Nephron (organoid): ENCODE measurements at regions not wholly inside any gene's neighbourhood (a gene's known extent, or its start where the extent isn't known, plus 50 kb on each side); places are given as distances from the start of the nearest gene placed in this dataset.

ENCODE experiments used
- H3K27ac Mint-ChIP-seq, 3 experiments: 2 replicates each; pipeline ENCODE4 v1.8.0; 2020; ENCODE audit warnings: mixed read lengths in 3 of 3, mild to moderate bottlenecking in 2 of 3, moderate library complexity in 1 of 3
- H3K27me3 Mint-ChIP-seq: 2 replicates; pipeline ENCODE4 v1.8.0; 2021; ENCODE audit warnings: low read depth, mild to moderate bottlenecking, moderate library complexity, mixed read lengths
- H3K36me3 Mint-ChIP-seq: 2 replicates; pipeline ENCODE4 v1.8.0; 2020; ENCODE audit warnings: low read depth, mixed read lengths
- H3K4me1 Mint-ChIP-seq: 2 replicates; pipeline ENCODE4 v1.8.0; 2020; ENCODE audit warnings: mixed read lengths
- H3K4me3 Mint-ChIP-seq, 3 experiments: 2 replicates each; pipeline ENCODE4 v1.8.0; 2020; ENCODE audit warnings: mild to moderate bottlenecking in 3 of 3, mixed read lengths in 3 of 3, moderate library complexity in 2 of 3
- H3K9me3 Mint-ChIP-seq: 2 replicates; pipeline ENCODE4 v1.8.0; 2020; ENCODE audit warnings: mixed read lengths
- CTCF ChIP-seq, 3 experiments: fragments of 200-600 bp; sonication (generic); IDR thresholded peaks; one replicate each; pipeline ENCODE4 v1.5.0; 2021; ENCODE audit warnings: antibody characterized with exemption in 3 of 3; ENCODE audit not compliant: unreplicated experiment in 3 of 3

GRCh38 chr12:43094886-43095575 is 457.0 kb downstream of the ADAMTS20 start:
- Mint-ChIP-seq H3K36me3 (no peaks in the 10 kb centered on the region), H3K27me3 (no peaks in the 10 kb centered on the region), H3K4me1 (peaks cover 33% of the 10 kb centered on the region), H3K4me3 (no peak overlapping the region), H3K9me3 (peaks cover 8% of the 10 kb centered on the region), H3K27ac (peak overlapping the region in 2 of 3 experiments; percentile 6 to 49)
- no peak for TF ChIP-seq CTCF (IDR thresholded peaks at IDR 0.05; ENCODE audit: unreplicated experiment in 3 of 3)

GRCh38 chr12:43090981-43091380 is 461.0 kb downstream of the ADAMTS20 start:
- H3K9me3 Mint-ChIP-seq, result peaks cover 35% of the 10 kb centered on the region
- H3K4me3 Mint-ChIP-seq, result no peak overlapping the region
- no peaks in the 10 kb centered on the region for H3K27me3 Mint-ChIP-seq

GRCh38 chr12:43087195-43088091 is 464.6 kb downstream of the ADAMTS20 start:
- no peak overlapping the region for H3K27ac Mint-ChIP-seq
- H3K36me3 Mint-ChIP-seq, result peaks cover 21% of the 10 kb centered on the region
- peaks cover 52% of the 10 kb centered on the region for H3K9me3 Mint-ChIP-seq
- H3K4me1 Mint-ChIP-seq, result peaks cover 1% of the 10 kb centered on the region
- H3K27me3 Mint-ChIP-seq, result no peaks in the 10 kb centered on the region
- TF ChIP-seq CTCF (IDR thresholded peaks at IDR 0.05; ENCODE audit: unreplicated experiment in 3 of 3), result no peak
- H3K4me3 Mint-ChIP-seq, result no peak overlapping the region

More at GRCh38 chr12:43090981-43091380, 461.0 kb downstream of the ADAMTS20 start:
- no peak for TF ChIP-seq CTCF (IDR thresholded peaks at IDR 0.05; ENCODE audit: unreplicated experiment in 3 of 3)
- H3K4me1 Mint-ChIP-seq, result peaks cover 8% of the 10 kb centered on the region
- no peak overlapping the region for H3K27ac Mint-ChIP-seq
- H3K36me3 Mint-ChIP-seq, result peaks cover 5% of the 10 kb centered on the region

- Mint-ChIP-seq H3K27me3 (no peaks in the 10 kb centered on the region), H3K9me3 (peaks cover 19% of the 10 kb centered on the region), H3K27ac (no peak overlapping the region), H3K36me3 (peaks cover 9% of the 10 kb centered on the region), H3K4me1 (peaks cover 10% of the 10 kb centered on the region), H3K4me3 (no peak overlapping the region)
- no peak for TF ChIP-seq CTCF (IDR thresholded peaks at IDR 0.05; ENCODE audit: unreplicated experiment in 3 of 3)
Measured at GRCh38 chr12:43079476-43079875, 472.5 kb downstream of the ADAMTS20 start.

GRCh38 chr12:43078976-43079375 is 473.0 kb downstream of the ADAMTS20 start:
- no peaks in the 10 kb centered on the region for H3K27me3 Mint-ChIP-seq
- no peak for TF ChIP-seq CTCF (IDR thresholded peaks at IDR 0.05; ENCODE audit: unreplicated experiment in 3 of 3)
- H3K27ac Mint-ChIP-seq, result peak overlapping the region in 1 of 3 experiments; percentile 50
- peaks cover 10% of the 10 kb centered on the region for H3K4me1 Mint-ChIP-seq
- peaks cover 5% of the 10 kb centered on the region for H3K36me3 Mint-ChIP-seq
- no peak overlapping the region for H3K4me3 Mint-ChIP-seq
- H3K9me3 Mint-ChIP-seq, result peaks cover 14% of the 10 kb centered on the region
